ENCODE measurements at regions not wholly inside any gene's neighbourhood (a gene's known extent, or its start where the extent isn't known, plus 50 kb on each side); places are given as distances from the start of the nearest gene placed in this dataset.
"Not testable (repeated sequence)": the region's sequence is repeated elsewhere in the genome, so short reads cannot be mapped to it uniquely, and the experiment has no call there.

DNA sequence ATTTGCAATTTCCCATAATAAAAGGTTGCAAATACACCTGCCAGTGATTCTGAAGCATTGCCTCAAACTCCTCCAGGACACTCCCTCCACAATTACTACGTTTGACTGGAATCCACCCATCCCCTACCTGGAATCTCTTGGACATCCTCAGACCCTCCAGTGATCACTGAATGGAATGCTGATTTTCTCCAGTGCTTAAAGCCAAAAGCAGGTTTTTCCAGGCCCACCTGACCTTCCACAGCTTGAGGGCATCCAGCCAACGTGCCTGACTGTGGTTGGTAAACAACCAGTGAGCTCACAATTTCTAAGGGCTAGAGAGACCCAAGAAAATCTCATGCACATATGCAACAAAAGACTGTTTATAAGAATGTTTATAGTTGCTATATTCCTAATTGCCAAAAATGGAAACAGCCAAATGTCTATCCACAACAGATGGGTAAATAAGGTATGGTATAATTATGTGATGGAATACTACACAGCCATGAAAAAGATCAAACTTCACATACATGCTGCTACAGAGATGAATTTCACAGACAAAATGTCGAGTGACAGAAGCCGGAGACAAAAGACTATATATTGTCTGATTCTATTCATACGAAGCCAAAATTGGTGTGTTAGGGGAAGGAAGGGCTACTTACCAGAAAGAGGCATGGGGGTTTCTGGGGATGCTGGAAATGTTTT is 147.1 kb upstream of the RREB1 start:
- DNase-seq: peak; percentile 79

DNA sequence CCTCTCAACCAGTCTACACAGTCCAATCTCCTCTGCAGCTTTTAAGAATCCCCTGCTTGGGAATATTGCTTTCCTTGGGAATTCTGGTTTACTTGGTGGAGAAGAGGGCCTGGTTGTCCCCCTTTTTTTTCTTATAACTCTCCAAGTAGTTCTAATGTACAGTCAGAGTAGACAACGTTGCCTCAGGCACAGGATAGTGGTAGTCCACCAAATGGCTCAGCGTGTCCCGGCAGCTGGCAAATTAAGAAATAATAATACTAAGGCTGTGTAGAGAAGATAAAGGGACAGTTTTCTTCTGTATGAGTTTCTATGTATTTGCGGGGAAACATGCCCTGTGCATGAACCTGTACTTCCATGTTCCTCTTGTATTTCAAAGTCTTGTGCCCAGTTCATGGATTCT is 145.7 kb upstream of the RREB1 start:
- DNase-seq: no peak

DNA sequence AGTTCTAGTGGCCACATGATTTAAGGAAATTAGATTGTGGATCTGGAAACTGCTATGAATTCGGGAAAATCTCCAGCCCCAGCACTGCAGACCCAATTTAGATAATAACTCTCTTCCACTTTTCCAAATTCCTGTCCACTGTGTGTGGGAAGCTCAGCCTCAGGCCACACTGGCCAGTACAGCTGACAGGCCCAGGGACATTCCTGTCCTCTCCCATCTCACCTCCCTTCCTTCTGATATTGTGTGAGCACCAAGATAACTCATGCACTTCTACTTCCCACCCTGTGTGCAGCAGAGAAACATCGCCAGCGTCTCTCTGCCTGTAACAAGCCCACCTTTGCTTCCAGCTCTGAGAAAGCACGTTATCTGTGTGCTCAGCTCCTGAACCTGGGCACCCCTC is 145.1 kb upstream of the RREB1 start:
- DNase-seq: no peak

DNA sequence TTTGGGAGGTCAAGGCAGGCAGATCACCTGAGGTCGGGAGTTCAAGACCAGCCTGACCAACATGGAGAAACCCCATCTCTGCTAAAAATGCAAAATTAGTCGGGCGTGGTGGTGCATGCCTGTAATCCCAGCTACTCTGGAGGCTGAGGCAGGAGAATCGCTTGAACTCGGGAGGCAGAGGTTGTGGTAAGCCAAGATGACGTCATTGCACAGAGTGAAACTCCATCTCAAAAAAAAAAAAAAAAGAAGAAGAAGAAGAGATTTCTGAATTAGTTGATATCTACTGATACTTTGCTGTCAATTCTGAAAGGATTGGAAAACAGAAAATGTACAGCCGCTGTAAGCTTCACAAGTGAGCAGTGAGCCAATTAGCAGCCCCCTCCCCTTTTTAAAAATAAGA is 144.4 kb upstream of the RREB1 start:
- not testable (repeated sequence) for DNase-seq

DNA sequence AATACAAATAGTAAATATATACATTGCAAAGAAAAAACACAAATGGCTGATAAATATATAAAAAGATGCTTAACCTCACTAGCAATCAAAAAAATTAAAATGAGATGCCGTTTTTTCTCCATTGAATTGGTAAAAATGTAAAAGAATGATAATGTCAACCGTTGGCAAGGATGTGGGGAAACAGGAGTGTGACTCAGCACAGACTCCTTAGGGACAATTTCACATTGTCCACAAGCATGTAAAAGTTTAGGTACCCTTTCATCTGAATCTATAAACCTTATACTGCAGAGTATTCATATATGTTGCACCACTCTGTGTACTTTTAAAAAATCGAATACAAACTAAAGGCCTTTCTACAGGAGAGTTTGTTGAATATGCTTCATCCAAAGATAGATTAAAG is 143.1 kb upstream of the RREB1 start:
- no peak for DNase-seq

DNA sequence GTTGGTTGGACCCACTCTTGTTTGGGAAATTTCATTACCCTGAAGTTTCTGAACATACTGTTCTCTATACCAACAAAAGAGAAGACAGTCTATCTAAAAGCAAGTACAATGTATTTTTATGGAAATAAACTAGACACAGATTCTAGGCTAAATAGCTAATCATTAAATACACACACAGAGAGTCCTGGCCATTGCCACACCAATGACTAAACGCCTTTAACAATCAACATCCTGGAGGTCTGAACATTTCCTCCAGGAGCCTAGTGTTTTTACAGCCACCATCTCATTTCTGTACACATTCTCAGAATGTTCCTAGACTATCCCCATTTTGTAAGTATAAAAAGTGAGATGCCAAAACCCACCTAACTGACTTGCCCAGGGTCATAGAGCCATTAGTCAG is 141.6 kb upstream of the RREB1 start:
- no peak for DNase-seq

DNA sequence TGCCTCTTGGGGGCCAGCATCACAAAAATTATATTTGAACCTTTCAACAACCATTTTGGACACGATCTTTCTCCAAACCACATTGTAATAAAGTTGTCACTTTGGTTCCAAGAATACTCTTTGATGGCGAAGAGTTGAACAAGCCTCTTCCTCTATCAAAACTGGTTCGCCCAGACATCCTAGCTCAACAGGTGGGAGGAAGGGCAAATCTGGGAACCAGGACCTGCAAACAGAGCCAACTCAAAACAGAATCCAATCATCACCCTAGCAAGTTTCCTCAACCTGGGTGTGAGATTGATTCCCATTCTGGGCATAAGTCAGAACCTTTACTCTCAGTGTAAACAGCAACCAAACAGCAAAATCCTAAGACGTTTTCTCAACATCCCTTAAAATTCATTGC is 141.2 kb upstream of the RREB1 start:
- no peak for DNase-seq

DNA sequence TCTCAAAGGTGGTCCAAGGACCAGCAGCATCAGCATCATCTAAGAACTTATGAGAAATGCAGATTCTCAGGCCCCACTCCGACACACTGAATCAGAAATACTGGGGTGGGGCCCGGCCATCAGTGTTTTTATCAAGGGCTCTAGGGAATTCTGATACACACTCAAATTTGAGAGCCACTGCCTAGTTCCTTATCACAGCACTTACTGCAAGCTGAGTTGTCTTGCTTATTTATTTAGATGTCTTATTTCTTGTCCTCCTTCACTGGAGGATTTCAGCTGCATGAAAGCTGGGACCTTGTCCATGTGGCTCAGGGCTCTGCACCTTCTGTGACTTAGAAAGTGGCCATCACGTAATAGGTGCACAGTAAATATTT is 139.4 kb upstream of the RREB1 start:
- DNase-seq: no peak

DNA sequence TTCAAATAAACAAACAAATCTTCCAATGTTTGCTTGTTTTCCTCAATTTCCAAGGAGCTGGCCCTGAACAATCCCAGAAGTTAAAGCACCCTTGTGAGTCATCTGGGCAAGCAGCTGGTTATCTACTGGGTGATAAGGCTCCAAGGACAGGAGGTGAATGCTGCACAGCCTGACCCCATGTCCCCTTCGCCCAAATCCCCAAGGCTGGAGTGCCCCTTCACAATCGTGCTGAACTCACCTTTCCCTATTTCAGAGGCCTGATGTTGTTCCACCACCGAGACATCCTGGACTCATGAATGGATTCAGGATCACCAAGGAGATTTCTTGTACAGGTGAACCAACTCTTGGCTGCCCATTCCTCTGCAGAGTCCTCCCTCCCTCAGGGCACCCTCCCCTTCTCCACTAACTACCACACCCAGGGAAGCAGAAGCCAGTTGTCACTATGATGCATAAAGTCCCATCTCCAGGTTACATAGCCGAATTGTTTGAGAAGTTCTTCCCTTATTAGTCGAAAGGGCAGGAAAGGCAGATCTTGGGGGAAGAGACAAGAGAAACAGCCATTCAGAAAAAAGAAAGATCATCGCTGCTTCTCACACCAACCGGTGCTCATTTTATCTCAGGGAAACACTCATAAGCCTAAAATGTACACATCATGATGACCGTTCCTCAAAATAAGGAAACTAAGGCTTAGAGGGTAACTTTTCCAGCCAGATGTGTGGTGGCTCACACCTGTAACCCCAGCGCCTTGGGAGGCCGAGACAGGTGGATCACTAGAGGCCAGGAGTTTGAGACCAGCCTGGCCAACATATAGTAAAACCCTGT is 138.8 kb upstream of the RREB1 start:
- no peak for DNase-seq

DNA sequence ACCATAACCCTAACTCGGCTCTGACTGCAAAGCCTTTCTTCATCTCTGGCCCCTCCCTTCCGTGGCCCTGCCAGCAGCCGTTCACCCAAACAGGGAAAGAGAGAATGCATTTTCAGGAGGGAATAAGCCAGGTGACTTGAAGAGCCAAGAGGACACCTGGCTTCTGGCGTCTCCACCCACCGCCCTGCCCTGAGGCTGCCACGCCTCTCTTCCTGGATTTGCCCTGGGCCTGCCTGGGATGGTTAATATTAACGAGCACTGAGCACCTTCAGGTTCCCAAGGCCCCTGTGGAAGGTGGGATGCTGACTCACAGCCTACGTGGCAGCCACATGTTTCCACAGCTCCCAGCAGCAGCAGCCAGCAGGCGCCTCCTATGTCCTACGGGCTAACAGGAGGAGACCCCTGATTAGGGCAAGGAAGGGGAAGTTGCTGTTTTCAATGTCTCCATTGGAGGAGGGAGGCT is 138.0 kb upstream of the RREB1 start:
- peak; percentile 88 for DNase-seq

DNA sequence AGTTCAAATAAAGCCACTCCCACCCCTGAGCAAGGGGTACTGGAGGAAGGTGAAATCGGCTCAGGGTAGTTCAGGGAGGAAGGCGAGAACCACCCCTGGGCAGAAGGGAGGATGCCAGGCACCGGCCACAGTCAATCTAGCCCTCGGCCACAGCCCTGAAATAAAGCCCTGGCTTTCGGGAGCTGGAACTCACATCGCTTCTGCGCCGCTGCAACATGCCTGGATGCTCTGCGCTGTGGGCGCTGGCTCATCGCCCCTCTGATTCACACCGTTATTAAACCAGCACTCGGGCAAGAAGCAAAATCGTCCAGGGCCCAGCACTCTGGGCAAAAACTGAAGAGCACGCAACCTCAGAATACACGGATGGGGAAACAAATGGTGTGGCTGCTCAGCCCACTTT is 136.9 kb upstream of the RREB1 start:
- DNase-seq: no peak

DNA sequence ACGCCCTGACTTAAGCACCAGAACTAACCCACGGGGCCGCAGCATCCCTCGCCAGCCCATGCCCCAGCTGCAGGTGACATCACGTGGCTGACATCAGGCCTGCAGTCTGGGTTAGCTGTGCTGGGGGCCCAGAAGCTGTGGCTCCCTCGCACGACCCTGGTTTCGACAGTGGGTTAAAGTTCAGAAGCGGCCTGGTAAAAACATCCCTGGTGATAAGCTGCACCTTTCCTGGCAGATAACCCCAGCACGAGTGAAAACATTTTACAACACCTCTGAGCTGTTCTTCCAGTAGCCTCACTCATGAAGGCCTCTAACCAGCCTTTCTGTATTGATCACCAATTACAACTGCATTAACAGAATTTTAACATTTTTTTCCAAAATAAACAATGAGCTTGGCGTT is 136.4 kb upstream of the RREB1 start:
- DNase-seq: no peak

DNA sequence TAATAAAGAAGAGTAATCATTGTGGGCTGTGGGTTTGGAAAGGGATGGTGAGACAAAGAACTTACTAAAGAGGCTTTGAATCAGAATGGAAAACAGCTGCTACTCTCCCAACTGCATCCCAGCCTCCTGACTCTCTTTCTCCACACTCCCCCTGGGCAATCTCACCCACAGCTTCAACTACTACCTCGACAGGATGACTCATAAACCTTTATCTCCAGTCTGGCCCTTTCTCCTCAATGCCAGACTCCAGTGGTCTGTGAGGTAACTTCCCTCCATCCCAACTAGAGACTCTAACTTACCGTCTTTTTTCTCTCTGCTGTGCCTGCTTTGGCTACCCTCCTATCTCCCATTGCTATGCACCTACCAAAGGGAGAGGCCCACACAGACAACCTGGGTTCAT is 135.3 kb upstream of the RREB1 start:
- no peak for DNase-seq

DNA sequence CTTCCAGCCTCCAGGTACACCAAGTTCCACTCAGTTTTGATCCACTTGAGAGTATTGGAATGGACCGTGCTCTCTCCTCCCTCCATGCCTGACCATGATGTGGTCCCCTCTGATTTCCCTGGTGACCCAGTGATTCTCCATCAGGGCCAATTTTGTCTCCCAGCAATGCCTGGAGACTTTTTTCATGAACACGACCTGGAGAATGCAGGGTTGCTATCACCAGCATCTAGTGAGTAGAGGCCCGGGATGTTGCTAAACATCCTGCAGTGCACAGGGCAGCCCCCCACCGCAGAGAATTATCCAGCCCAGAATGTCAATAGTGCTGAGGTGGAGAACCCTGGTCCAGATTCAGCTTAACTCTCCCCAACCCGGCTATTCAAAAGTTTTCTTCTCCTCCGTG is 134.0 kb upstream of the RREB1 start:
- no peak for DNase-seq

DNA sequence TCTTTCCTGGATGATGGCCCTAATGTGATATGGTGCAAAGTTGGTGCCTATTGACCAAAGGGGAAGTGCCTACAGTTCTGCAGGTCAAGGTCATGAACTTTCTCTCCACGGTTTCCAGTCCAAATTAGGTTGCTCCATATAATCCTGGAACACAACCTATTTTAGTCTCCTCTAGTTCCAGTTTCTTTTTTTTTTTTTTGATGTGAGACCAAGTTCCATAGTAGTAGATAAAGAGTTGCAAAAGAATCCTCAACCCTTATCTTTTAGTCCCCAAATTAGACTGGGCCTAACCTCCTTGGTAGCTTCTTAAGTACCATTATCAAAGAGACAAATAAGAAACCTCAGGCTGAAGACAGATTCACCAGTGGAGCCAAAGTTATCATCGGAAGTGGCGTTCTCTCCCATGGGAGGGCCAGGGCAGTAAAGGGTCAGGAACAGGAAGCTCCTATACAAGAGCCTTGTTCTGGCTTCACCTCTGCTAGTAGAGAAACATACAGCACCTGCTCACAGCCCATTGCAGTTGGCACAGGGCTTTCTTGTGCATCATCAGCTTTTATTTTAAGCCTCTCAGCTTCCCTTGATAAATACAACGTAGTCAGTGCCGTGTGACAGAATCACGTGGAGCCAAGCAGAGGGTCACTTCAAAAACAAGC is 132.2 kb upstream of the RREB1 start:
- DNase-seq: no peak

DNA sequence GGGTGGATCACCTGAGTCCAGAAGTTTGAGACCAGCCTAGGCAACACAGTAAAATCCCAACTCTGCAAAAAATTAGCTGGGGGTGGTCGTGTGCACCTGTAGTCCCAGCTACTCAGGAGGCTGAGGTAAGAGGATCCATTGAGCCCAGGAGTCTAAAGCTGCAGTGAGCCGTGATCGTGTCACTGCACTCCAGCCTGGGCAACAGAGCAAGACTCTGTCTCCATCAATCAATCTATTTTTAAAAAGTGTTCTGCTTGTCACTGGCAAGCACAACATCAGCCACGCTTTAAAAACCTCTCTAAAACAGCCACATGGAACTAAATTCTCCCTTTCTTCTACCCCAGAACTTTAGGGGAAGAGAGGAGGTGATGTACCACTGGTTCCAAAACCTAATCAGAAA is 131.6 kb upstream of the RREB1 start:
- no peak for DNase-seq

DNA sequence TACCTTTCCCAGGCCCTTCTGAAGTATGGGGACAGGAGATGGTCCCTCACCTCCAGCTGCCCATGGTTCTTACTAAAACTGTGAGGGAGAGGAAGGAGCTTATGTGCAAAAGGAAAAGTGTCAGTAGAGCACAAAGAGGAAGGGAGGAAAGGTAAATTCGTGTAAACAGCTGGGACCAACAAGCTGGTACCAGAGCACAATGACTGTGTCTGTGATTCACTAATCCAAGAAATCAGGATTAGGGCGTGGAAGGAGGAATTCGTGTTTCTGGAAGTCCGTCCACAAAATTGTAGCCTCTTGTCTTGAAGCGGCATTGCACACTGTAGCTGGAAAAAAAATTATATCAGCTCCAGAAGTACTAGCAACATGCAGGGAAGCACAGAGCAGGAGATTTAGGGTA is 129.0 kb upstream of the RREB1 start:
- DNase-seq: no peak

DNA sequence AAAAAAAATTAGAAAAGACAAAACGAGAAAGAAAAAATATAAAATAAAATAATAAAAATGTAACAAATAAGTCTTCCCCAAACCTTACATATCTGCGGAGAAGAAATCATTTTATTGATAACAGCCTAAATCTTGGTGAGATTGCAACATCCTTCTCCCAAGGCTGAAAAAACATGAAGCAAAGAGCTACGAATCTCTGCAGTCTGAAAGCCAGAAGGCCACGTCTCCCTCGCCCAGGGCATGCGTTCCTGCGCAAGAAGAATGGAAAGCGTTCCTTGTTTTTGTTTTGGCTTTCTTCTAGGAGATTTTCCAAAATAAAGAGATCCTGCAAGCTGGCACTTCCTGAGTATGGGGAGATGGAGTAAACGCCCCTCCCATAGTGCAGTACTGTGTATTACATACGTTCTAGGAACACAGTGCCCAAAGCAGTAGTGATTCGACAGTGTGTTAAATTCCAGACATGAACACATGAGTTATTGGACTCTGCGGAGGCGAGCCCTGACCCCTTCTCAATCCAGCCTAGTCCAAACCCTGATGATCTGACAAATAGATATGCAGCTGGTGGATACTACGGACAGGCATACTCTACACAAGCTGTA is 126.7 kb upstream of the RREB1 start:
- DNase-seq: no peak

DNA sequence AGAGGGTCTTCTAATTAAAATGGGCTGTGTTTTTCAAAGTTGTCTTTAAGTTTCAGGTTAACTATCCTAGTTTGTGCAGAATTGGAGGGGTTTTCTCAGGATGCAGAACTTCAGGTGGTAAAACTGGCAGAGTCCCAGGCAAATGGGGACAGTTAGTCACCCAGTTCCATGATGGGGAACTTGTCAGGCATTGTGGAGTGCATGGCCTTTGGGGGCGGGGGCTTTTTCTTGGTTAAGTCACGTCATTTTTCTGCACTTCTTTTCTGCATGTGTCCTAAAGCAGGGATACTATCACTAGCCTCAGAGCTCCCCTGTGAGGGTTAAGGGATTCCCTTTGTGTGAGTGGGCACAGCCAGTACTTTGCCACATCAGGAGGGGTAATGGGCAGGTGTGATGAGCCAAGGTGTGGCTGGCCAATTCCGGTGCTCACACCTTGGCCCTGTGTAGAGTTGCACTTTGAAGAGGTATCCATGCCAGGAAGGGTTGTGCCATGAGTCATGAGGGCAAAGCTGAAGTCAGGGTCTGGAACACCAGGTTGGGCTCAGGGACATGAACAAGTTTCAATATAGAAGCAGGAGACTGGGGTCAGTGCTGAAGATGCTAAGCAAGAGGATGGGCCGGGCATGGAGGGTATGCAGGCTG is 126.0 kb upstream of the RREB1 start:
- DNase-seq: no peak

DNA sequence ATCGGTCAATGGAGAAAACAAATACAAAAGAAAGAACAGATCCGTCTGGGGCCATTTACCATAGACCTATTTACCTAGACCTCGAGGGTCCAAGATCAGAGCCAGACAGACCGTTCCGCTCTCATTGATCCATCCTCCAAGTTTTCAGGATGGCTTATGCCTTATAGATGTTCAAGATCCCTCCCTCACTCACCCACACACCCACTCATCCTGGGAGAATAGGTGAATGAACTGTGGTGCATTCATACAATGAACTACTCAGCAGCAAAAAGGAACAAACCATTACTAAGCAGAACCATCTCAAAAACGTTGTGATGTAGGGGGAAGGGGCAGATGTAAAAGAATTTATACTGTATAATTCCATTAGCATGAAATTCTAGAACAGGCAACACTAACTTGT is 125.1 kb upstream of the RREB1 start:
- no peak for DNase-seq

DNA sequence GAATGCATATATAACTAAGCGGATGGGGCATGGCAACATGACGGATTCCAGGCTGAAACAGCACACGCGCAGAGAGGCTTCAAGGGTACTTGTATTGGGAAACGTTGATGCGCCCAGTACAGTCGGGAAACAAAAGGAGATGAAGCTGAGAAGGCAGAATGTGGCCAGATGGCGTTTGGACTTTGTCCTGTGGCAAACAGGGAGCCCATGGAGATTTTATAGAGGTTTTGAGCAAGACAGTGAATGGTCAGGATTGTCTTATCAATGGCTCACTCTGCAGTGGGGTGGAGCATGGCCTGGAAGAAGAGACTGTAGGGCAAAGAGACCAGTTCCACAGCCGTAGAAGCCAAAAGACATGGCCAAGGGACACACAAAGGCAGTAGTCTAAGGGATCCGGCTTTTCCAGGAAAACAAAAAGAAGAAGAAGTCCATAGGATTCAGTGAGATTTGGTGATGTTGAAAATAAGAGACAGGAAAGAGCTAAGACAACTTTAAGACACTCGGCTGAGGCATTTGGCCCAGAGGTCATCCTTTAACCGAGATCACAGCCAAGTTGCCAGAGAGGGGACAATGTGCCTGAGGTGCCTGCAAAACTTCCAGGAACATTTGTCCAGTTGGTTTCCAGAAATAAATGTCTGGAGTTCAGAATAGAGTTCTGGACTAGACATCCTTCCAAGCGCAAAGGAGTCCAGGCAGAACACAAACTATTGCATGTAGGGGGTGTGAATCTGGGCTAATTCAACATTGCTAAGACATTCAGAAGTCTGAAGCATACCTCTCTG is 123.0 kb upstream of the RREB1 start:
- DNase-seq: peak; percentile 55

DNA sequence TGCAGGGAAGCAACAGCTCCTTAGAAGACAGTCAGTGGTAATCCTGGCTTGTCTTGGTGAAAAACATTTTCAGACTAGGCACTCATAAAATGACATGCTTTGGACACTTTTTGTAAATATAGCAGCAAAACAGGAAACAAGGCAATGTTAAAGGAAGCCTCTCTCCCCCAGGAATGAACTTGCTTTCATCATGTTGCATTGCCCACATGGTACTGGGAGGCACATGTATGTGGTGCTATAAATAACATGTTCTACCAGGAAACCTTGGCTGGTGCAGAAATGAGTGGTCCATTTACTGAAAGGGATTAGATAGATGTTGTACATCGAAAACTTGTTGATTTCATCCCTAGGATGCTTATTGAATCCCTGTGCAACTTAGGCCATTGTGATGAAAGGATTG is 121.4 kb upstream of the RREB1 start:
- no peak for DNase-seq

All from NCI-H146 (cell line).